OCI-LY7 (cell line): ENCODE measurements at regions not wholly inside any gene's neighbourhood (a gene's known extent, or its start where the extent isn't known, plus 50 kb on each side); places are given as distances from the start of the nearest gene placed in this dataset.

Experiments used
- BruUV-seq: library from RNA; stranded (reverse); fragments of 400-500 nt; replicated peaks from 2 replicates; lab custom pipeline; 2021; lab: Mats Ljungman, UMichigan
- CTCF ChIA-PET: fragments of 300-600 bp; sonication (Branson Sonifier 250); formaldehyde crosslinking; loops from one replicate; lab custom pipeline; 2022; ENCODE audit warnings: antibody characterized with exemption; ENCODE audit not compliant: unreplicated experiment; lab: Charles Lee
- POLR2A ChIA-PET: fragments of 300-600 bp; sonication (Branson Sonifier 250); formaldehyde crosslinking; loops from one replicate; lab custom pipeline; 2022; ENCODE audit warnings: antibody characterized with exemption; lab: Charles Lee
- DNase-seq: peaks from one replicate; pipeline ENCODE4 v3.0.0-alpha.2; 2015; ENCODE audit warnings: low spot score
- H2AFZ ChIP-seq: fragments of 200-600 bp; sonication (generic), shearing (Covaris generic); 2 replicates; pipeline ENCODE4 v1.6.1; 2014; ENCODE audit warnings: mild to moderate bottlenecking, antibody characterized with exemption, low read length, moderate library complexity
- H3K27ac ChIP-seq: fragments of 200-600 bp; sonication (generic); 2 replicates; pipeline ENCODE4 v1.5.1; 2014; ENCODE audit warnings: mixed run types, low read depth, mild to moderate bottlenecking, moderate library complexity, low read length, inconsistent platforms; ENCODE audit not compliant: poor library complexity, severe bottlenecking
- H3K36me3 ChIP-seq: fragments of 200-600 bp; sonication (generic); 2 replicates; pipeline ENCODE4 v1.6.1; 2014; ENCODE audit warnings: mild to moderate bottlenecking, antibody characterized with exemption, low read length, moderate library complexity, mixed read lengths; ENCODE audit not compliant: insufficient read depth
- H3K4me1 ChIP-seq: fragments of 200-600 bp; sonication (generic); 2 replicates; pipeline ENCODE4 v1.5.1; 2014; ENCODE audit warnings: mild to moderate bottlenecking, low read length; ENCODE audit not compliant: insufficient read depth, poor library complexity, severe bottlenecking
- H3K4me2 ChIP-seq: fragments of 200-600 bp; sonication (generic); 2 replicates; pipeline ENCODE4 v1.6.1; 2014; ENCODE audit warnings: mild to moderate bottlenecking, low read length
- H3K4me3 ChIP-seq: fragments of 200-600 bp; sonication (generic); 2 replicates; pipeline ENCODE4 v1.5.1; 2014; ENCODE audit warnings: mild to moderate bottlenecking, low read depth, low read length; ENCODE audit not compliant: poor library complexity, severe bottlenecking
- H3K79me2 ChIP-seq: fragments of 200-600 bp; sonication (generic); 2 replicates; pipeline ENCODE4 v1.6.1; 2016; ENCODE audit warnings: low read depth, mild to moderate bottlenecking, low read length, moderate library complexity, mixed read lengths; ENCODE audit not compliant: insufficient read depth
- H3K9me2 ChIP-seq: fragments of 200-600 bp; sonication (generic); 2 replicates; pipeline ENCODE4 v1.6.1; 2016; ENCODE audit warnings: mild to moderate bottlenecking, low read length, mixed read lengths; ENCODE audit not compliant: insufficient read depth
- H3K9me3 ChIP-seq: fragments of 200-600 bp; sonication (generic); 2 replicates; pipeline ENCODE4 v1.6.1; 2014; ENCODE audit warnings: mild to moderate bottlenecking, mixed run types, low read length, mixed read lengths
- H4K20me1 ChIP-seq: fragments of 200-600 bp; sonication (generic); 2 replicates; pipeline ENCODE4 v1.6.1; 2014; ENCODE audit warnings: mild to moderate bottlenecking, antibody characterized with exemption, low read length, moderate library complexity, mixed read lengths; ENCODE audit not compliant: insufficient read depth
- EZH2phosphoT487 ChIP-seq: fragments of 200-600 bp; sonication (generic); IDR thresholded peaks from 2 replicates; pipeline ENCODE4 v1.6.1; 2018; ENCODE audit warnings: low read depth, borderline replicate concordance, mild to moderate bottlenecking, mixed run types, antibody characterized with exemption, low read length, moderate library complexity, mixed read lengths
- intact Hi-C: fragments of 100-400 bp; cut with micrococcal nuclease; formaldehyde crosslinking; loops from one replicate; pipeline ENCODE4 v1.10.0; 2022; ENCODE audit not compliant: unreplicated experiment
- TF ChIP-seq, protein P1 (sequence below): fragments of 200-600 bp; sonication (generic); conservative IDR thresholded peaks from 2 replicates; pipeline ENCODE4 v1.5.1; 2014; ENCODE audit warnings: mild to moderate bottlenecking, antibody characterized with exemption, low read length, moderate library complexity, mixed read lengths

DNA sequence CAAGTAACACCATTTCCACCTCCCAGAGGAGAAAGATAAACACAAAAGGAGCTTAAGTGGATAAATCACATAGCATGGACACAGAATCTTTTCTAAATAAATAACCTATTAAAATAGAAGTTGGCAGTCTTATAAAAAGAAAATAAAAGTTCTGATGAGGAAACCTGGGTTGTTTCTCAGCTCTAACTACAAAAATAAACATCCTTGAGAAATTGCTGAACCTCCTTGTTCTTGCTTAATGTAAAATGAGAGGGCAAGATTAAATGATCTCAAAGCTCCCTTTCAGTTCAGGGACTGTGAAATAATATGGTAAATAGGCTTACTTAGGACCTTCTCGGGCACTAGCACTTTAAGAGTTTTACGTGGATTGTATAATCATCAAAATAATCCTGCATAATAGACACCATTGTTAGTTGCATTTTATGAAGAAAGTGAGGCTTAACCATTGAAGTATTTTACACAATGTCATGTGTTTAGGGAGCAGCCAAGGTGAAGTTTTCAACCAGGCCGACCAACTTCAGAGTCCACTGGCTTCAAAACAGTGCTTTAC lies 214.0 kb upstream of the NOVA1 start:
- Histone ChIP-seq H3K36me3 (no peaks in the 10 kb centered on the region), H3K79me2 (no peaks in the 10 kb centered on the region), H2AFZ (no peak overlapping the region), H3K4me2 (no peak overlapping the region), H3K9me3 (peaks cover 12% of the 10 kb centered on the region; the same call in 1 of the 2 replicates), H3K4me1 (no peaks in the 10 kb centered on the region), H3K9me2 (no peaks in the 10 kb centered on the region), H4K20me1 (no peaks in the 10 kb centered on the region), H3K4me3 (no peak overlapping the region), H3K27ac (no peak overlapping the region)
- no peak for DNase-seq
- TF ChIP-seq, protein P1, sequence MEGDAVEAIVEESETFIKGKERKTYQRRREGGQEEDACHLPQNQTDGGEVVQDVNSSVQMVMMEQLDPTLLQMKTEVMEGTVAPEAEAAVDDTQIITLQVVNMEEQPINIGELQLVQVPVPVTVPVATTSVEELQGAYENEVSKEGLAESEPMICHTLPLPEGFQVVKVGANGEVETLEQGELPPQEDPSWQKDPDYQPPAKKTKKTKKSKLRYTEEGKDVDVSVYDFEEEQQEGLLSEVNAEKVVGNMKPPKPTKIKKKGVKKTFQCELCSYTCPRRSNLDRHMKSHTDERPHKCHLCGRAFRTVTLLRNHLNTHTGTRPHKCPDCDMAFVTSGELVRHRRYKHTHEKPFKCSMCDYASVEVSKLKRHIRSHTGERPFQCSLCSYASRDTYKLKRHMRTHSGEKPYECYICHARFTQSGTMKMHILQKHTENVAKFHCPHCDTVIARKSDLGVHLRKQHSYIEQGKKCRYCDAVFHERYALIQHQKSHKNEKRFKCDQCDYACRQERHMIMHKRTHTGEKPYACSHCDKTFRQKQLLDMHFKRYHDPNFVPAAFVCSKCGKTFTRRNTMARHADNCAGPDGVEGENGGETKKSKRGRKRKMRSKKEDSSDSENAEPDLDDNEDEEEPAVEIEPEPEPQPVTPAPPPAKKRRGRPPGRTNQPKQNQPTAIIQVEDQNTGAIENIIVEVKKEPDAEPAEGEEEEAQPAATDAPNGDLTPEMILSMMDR: no peak
- TF ChIP-seq EZH2phosphoT487: no peak
- intact Hi-C loops: no loop called here
- CTCF ChIA-PET: no interaction called here
- BruUV-seq: no TSS peak
- POLR2A ChIA-PET: interaction anchor here (0.6 kb wide), 1 partner anchor 1518 kb away, joined by 3 read pairs; no protein-coding TSS in a partner anchor

DNA sequence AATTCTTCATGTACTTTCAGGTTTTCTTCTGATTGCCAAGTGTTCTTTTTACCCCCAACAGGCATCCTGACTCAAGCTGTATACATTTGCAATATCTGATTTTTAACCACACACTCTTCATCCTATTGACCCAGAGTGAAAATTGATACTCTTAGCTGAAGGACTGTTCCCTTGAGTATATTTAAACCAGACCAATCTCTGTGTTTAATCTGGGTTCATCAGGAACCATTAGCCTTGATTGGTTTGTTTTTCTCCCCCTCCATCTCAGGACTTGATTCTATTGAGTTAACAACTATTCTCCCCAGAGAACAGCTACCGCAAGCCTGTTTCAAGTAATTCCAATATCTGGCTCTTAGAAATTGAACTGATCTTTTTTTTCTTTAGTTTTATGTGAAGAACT lies 222.3 kb upstream of the NOVA1 start:
- H2AFZ ChIP-seq: no peak overlapping the region
- CTCF ChIA-PET: no interaction called here
- POLR2A ChIA-PET: no interaction called here

DNA sequence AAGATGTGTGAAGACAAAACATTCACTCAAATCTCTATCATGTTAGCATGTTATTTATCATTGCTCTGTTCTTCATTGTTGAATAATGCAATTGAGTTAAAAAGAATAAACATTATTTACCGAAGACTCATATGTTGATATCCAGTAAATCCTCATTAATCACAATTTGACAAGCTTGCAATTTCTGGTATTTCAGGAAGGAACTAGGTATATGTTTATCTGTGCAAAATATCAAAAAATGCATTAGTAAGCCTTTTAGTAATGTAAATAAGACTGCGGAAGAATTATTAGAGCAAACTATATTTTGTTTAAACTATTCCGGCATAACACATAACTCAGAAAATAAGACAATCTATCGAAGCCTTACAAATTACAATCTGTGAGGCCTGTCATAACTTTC lies 222.7 kb upstream of the NOVA1 start:
- TF ChIP-seq EZH2phosphoT487: no peak
- TF ChIP-seq, protein P1: no peak
- Histone ChIP-seq H2AFZ (no peak overlapping the region), H3K27ac (no peak overlapping the region), H4K20me1 (no peaks in the 10 kb centered on the region), H3K4me1 (no peaks in the 10 kb centered on the region), H3K9me3 (peaks cover 14% of the 10 kb centered on the region; the same call in 1 of the 2 replicates), H3K79me2 (no peaks in the 10 kb centered on the region), H3K36me3 (no peaks in the 10 kb centered on the region), H3K4me3 (no peak overlapping the region), H3K9me2 (no peaks in the 10 kb centered on the region), H3K4me2 (no peak overlapping the region)
- ChIA-PET CTCF (no interaction called here), POLR2A (interaction anchor here (1.1 kb wide), 1 partner anchor 9 kb away, joined by 3 read pairs; no protein-coding TSS in a partner anchor)
- DNase-seq: no peak
- intact Hi-C loops: no loop called here
- no TSS peak for BruUV-seq

More for the DNA sequence above, 222.3 kb upstream of the NOVA1 start:
- Histone ChIP-seq H3K4me1 (no peaks in the 10 kb centered on the region), H3K79me2 (no peaks in the 10 kb centered on the region), H3K4me3 (no peak overlapping the region), H3K4me2 (no peak overlapping the region), H3K9me3 (peaks cover 15% of the 10 kb centered on the region; the same call in 1 of the 2 replicates), H3K27ac (no peak overlapping the region), H3K9me2 (no peaks in the 10 kb centered on the region), H3K36me3 (no peaks in the 10 kb centered on the region), H4K20me1 (no peaks in the 10 kb centered on the region)
- BruUV-seq: no TSS peak
- TF ChIP-seq EZH2phosphoT487: no peak
- TF ChIP-seq, protein P1: no peak
- intact Hi-C loops: no loop called here
- DNase-seq: no peak
